Hypothalamus (tissue), 51 donors: ENCODE measurements at regions not wholly inside any gene's neighbourhood (a gene's known extent, or its start where the extent isn't known, plus 50 kb on each side); places are given as distances from the start of the nearest gene placed in this dataset.

ENCODE experiments used
- DNase-seq, 51 donors: peaks; one replicate each; lab custom pipeline; 2025; lab: John Stamatoyannopoulos, UW

DNA sequence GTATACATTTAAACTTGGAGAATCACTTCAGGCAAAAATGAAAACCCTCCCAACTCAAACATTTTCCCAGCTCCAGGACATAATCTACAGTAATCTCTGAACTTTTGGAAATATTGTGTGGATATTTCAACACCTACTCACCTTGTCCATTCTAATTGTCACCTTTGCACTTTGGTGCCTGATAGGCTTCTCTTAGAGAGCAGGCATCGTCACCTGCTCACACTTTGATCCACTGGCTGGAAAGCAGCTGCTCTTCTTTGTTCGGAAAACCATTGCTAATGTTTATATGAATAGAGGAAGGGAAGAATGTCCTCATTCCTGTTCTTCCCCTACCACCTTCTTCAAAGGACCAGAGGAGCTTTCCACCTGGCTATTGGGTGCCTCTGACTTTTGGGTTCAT is 411.2 kb downstream of the FGF9 start:
- no peak for DNase-seq

DNA sequence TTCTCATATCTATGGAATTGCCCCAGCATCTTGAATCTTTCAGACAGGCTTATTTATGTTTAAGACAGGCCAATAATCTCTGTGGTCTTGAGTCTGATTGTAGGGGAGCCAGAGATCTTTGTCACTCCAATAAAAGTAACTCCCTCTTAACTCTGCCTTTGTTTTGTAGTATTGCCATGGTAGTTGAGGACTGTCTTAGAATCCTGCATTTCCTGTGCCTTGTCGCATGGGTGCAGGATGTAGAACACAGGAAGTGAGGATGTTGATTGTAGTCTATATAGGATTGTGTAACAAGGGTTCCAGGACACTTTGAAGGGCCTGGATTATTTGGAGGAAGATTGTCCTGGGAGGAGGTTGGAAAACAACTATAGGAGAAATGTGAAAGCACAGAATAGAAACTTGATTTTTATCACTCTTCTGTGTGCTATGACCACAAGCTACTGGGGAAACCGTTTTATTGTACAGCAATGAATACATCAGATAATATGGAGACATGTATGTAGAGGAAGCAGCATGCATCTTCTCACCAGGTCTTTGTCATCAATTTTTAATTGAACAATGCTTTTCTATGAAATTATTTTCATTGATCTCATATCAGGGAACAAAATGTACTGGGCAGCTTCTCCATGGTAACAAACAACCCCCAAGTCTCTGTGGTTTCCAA is 411.7 kb downstream of the FGF9 start:
- DNase-seq: no peak

DNA sequence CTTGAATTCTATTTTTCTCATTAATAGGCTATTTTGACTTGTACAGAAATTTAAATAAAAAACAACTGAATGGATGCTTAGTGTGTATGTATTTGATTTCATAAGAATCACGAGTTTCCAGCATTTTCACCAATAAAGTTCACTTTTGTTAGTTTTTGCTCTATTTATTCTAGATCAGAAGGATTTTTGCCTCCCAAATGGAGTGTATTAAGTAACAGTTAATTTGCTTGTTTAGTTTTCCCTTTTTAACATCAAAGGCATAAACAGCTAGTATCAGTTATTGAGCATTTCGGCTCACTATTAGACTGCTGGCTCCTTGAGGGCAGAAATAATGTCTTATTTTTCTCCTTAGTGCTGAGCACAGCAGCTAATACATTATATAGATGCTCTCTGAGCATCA is 414.1 kb downstream of the FGF9 start:
- no peak for DNase-seq

DNA sequence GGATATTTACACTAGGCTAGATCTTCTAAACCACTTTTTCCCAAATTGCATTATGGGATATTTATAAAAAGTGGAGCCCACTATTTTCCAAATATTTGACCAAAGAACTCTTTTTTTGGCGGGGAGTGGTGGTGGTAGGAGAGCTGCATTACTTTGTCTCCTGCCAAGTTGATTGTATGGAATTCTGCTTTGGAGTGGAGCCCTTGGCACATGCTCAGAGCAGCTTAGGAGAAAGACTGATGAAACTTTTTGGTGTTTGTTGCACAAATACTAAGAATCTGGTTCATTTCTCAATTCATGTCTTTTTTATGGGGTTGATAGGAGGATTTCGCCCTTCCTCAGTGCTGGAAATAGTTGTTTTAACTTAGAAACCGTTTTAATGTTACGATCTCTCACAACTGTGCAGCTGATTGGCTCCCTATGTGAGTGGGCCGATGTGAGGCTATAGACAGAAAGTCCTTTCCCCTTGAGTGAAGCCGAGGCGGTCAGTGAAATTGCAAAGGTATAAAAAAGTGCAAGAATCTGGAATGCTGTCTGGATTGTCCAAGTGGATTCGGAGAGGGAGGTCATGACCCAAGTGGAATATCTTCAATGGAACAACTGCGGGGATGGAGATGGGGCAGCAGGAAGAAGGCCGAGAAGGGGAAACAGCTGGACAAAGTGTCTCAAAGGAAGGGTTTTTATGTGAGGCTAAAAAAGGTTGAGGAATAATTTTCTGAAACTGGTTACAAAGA is 415.9 kb downstream of the FGF9 start:
- no peak for DNase-seq

DNA sequence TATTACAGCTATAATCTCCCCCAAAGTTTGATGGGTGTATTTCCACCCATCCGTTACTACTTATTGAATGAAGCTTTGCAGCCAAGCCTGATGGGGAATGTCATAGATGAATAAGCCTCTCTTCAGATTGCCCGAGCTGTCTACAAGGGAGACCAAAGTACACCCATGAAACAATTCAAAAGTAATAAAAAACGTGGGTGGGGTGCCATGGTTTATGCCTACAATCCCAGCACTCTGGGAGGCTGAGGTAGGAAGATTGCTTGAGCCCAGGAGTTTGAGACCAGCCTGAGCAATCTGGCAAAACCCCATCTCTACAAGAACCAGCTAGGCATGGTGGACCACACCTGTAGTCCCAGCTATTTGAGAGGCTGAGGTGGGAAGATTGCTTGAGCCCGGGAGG is 419.2 kb downstream of the FGF9 start:
- no peak for DNase-seq

DNA sequence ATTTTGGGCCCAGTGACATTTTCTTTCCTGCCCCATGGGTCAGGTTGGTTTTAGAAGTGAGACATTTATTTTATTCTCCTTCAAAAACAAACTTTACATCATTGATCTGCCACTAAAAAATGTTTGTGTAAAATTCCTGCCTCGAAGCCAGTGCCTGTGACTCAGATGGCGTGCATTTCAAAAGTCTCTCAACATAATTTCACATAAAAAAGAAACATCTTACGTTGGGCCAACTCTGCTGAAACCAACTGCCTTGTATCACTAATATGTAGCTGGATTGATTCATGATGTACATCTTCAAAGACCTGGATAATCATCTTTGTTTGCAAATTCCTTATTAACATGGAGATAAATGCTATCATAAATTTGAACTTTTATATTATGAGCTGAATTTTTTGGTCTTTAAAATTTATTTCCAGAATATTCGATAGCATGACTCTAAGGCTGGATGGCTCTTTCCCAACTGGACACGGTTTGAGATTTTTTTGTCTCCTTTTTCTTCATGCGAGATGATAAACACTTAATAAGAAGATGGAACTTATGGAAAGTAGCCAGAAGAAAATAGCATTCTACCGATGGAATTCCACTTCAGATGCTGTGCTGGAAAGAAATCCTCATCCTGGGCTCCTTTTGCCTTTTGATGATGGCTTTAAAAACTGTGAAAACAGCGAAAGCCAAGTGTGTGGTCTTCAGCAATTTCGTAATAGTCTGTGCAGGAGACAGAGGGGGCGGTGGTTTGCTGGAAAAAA is 420.5 kb downstream of the FGF9 start:
- no peak for DNase-seq

DNA sequence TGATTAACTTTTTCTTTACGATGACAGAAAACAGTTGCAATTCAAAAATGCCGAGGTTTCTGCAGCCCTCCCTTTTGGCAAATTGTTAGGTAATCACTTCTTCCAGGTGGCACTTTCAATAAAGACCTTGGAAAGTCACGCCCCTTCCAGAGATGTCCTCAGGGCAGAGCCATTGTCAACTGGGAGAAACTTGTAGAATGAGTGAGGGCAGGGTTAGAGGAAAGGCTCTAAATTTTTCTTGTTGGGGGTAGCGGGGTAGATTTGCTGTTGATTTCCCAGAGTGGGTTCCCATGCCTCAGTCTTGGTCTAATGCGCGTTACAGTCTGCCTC is 421.1 kb downstream of the FGF9 start:
- no peak for DNase-seq

GRCh38 chr13:22092791-22093560 is 422.1 kb downstream of the FGF9 start:
- DNase-seq: no peak

GRCh38 chr13:22095794-22096193 is 424.9 kb downstream of the FGF9 start:
- no peak for DNase-seq

DNA sequence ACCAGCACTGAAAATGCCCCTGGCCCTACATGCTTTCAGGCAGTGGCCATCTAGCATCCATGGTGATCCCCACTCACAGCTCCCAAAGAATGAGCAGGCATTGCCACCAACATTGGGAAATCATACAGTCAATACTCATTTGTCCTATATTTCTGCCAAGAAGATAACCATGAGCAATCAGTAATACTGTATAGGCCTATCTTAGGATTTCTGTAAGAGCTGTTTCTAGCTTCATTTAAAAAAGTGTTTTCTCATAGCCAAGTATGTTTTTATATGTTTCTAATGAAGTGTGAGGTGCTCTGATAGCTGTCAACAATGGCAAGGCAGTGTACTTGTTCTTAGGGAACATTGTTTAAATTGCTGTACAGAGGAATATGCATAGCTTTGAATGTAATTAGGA is 428.7 kb downstream of the FGF9 start:
- no peak for DNase-seq

DNA sequence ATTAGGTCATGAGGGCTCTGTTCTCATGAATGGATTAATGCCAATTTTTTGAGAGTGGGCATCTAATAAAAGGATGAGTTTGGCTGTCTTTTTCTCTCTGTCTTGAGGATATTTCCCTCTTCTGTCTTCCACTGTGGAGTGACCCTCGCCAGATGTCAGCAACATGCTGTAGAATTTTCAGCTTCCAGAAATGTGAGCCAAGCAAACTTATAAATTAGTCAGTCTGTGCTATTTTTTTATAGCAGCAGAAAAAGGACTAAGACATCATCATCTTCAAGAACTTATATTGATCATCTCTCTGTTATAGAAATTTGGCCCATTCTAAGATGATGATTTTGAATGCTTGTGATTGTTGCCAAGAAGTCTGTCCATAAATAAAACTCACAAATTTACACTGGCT is 431.4 kb downstream of the FGF9 start:
- no peak for DNase-seq

- no peak for DNase-seq
Measured at GRCh38 chr13:22103046-22104027, 432.5 kb downstream of the FGF9 start.

- no peak for DNase-seq
Measured at GRCh38 chr13:22106058-22106457, 435.2 kb downstream of the FGF9 start.

GRCh38 chr13:22107549-22107948 is 436.7 kb downstream of the FGF9 start:
- DNase-seq: no peak

GRCh38 chr13:22108283-22108942 is 437.5 kb downstream of the FGF9 start:
- DNase-seq: peak in 1 of 51 donors; percentile 16

- DNase-seq: no peak
Measured at GRCh38 chr13:22108979-22109378, 438.1 kb downstream of the FGF9 start.

GRCh38 chr13:22110368-22110767 is 439.5 kb downstream of the FGF9 start:
- DNase-seq: no peak

DNA sequence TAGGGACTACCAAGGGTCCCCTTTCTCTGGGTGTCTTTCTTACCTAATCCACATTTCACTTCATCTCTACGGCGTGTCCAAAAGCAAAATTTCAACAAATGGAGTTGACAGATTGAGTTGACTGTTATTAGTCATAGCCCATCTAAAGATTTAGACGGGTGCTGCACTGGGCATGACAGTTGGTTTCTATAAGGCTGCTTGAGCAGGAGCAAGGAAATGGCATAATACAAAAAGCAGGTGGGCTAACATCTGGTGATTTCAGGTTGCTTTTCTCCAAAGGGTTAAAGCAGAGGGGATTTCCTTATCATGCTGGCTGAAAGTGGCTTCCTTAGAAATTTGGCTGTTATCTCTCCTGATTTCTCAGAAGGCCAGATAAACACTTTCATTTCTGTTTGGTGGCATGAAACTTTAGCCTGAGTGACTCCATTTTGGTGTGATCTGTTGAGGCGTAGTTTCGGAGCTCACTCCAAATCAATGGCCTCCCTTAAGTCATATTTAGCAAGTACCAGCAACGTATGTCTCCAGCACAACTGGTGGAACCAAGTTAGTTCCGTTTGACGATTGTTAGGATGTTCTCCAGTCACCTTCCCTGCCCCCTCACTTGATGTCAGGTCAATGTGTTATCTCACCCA is 440.4 kb downstream of the FGF9 start:
- DNase-seq: no peak

DNA sequence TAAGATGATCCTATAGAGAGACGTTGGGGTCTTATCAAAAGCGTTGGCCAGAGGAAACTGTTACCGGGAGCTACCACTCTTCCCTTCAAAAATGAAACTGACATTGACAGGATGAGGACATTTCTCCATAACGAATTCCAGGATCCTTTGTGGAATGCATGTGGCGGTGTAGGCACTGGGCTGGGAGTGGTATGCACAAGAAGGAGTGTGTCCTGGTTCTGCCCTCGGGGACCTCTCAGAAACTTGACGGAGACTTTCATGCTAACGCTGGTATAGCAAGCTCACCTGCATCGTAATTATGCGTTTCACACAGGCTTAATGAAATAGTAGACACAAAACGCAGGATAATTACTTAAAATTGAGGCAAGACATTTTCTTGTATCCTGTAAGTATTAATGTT is 441.1 kb downstream of the FGF9 start:
- no peak for DNase-seq
